HepG2 (cell line): ENCODE measurements at regions not wholly inside any gene's neighbourhood (a gene's known extent, or its start where the extent isn't known, plus 50 kb on each side); places are given as distances from the start of the nearest gene placed in this dataset.

Source experiments
- ATAC-seq: fragments of 200-7000 bp; cut with Tn5 transposase; 3 replicates; pipeline ENCODE4 v1.9.1; 2020; ENCODE audit warnings: mild to moderate bottlenecking, moderate library complexity
- BruUV-seq: library from RNA; stranded (reverse); fragments of 400-500 nt; replicated peaks from 2 replicates; lab custom pipeline; 2021; lab: Mats Ljungman, UMichigan
- CTCF ChIA-PET: fragments of 300-600 bp; formaldehyde crosslinking; extraction: SDS; loops from one replicate; lab custom pipeline; 2021; ENCODE audit warnings: low total read pairs, inconsistent platforms, low intra/inter-chr PET ratio; lab: Yijun Ruan, JAX
- POLR2A ChIA-PET: fragments of 350-600 bp; sonication (Branson Sonifier 250); formaldehyde crosslinking; loops from one replicate; lab custom pipeline; 2020; ENCODE audit warnings: antibody characterized with exemption, inconsistent platforms; lab: Yijun Ruan, JAX
- DNase-seq: peaks from one replicate; pipeline ENCODE4 v3.0.0-alpha.2; 2015; ENCODE audit warnings: low spot score
- FAIRE-seq: peaks from 3 replicates; lab custom pipeline; 2011; peaks lifted over from hg19 to GRCh38; lab: Jason Lieb, UNC
- H2AFZ ChIP-seq: one replicate; pipeline ENCODE4 v1.6.1; 2011; ENCODE audit warnings: low read length, inconsistent platforms
- H3K27ac ChIP-seq: fragments of 300-600 bp; 3 replicates; pipeline ENCODE4 v1.8.0; 2011; ENCODE audit warnings: mixed run types, mild to moderate bottlenecking, mixed read lengths, low read length, inconsistent platforms; ENCODE audit not compliant: insufficient read depth; ENCODE audit errors: extremely low read length
- H3K27me3 ChIP-seq, 2 experiments: fragments of 200-600 bp in 1 of 2; 2 replicates in 1 of 2; 3 replicates in 1 of 2; pipeline versions ENCODE4 v1.6.0 to v1.8.0; 2011; ENCODE audit warnings: low read length in 2 of 2, mild to moderate bottlenecking in 2 of 2, moderate library complexity in 2 of 2, inconsistent platforms in 1 of 2; ENCODE audit not compliant: insufficient read depth in 2 of 2, control insufficient read depth in 1 of 2
- H3K36me3 ChIP-seq, 2 experiments: fragments of 200-600 bp in 1 of 2; replicated peaks in 1 of 2; 2 replicates in 1 of 2; 3 replicates in 1 of 2; pipeline versions ENCODE4 v1.5.1 to v1.8.0; 2011; ENCODE audit warnings: low read length in 2 of 2, inconsistent platforms in 1 of 2; ENCODE audit not compliant: insufficient read depth in 2 of 2, control insufficient read depth in 1 of 2
- H3K4me1 ChIP-seq: 2 replicates; pipeline ENCODE4 v1.5.1; 2012; ENCODE audit warnings: low read length, inconsistent platforms; ENCODE audit not compliant: insufficient read depth
- H3K4me2 ChIP-seq: 2 replicates; pipeline ENCODE4 v1.6.0; 2011; ENCODE audit warnings: low read depth, low read length, inconsistent platforms
- H3K4me3 ChIP-seq, 3 experiments: fragments of 200-600 bp in 1 of 3; sonication (generic), shearing (Covaris generic) in 1 of 3; replicated peaks in 1 of 3; 2 replicates each; pipeline ENCODE4 v1.5.1; 2011 to 2016; ENCODE audit warnings: low read length in 3 of 3, inconsistent platforms in 2 of 3, low read depth in 2 of 3, mild to moderate bottlenecking in 2 of 3, control low read depth in 1 of 3, mixed read lengths in 1 of 3; ENCODE audit not compliant: insufficient read depth in 1 of 3
- H3K79me2 ChIP-seq: one replicate; pipeline ENCODE4 v1.6.1; 2011; ENCODE audit warnings: low read length, inconsistent platforms; ENCODE audit not compliant: insufficient read depth
- H3K9ac ChIP-seq: 2 replicates; pipeline ENCODE4 v1.6.0; 2011; ENCODE audit warnings: mild to moderate bottlenecking, low read depth, low read length, inconsistent platforms; ENCODE audit not compliant: insufficient read depth
- H3K9me3 ChIP-seq: 2 replicates; pipeline ENCODE4 v1.5.1; 2012; ENCODE audit warnings: mild to moderate bottlenecking, low read length
- H4K20me1 ChIP-seq: 2 replicates; pipeline ENCODE4 v1.6.0; 2011; ENCODE audit warnings: inconsistent platforms, mild to moderate bottlenecking, low read length, moderate library complexity; ENCODE audit not compliant: insufficient read depth
- DMAP1 ChIP-seq: IDR thresholded peaks from 2 replicates; pipeline ENCODE4 v1.6.1; 2016
- ESRRA ChIP-seq: sonication (generic); formaldehyde crosslinking; IDR thresholded peaks from 2 replicates; pipeline ENCODE4 v1.5.1; 2020; ENCODE audit warnings: mild to moderate bottlenecking, low read depth, missing genetic modification reagents
- EZH2 ChIP-seq: conservative IDR thresholded peaks from 2 replicates; pipeline ENCODE4 v1.6.1; 2012; ENCODE audit warnings: mild to moderate bottlenecking, low read depth, low read length, moderate library complexity
- FOXJ3 ChIP-seq: sonication (generic); formaldehyde crosslinking; IDR thresholded peaks from 2 replicates; pipeline ENCODE4 v1.4.0; 2020; ENCODE audit warnings: missing genetic modification reagents, mild to moderate bottlenecking, borderline replicate concordance
- MLLT10 ChIP-seq: sonication (generic); formaldehyde crosslinking; IDR thresholded peaks from 2 replicates; pipeline ENCODE4 v1.4.0; 2020; ENCODE audit warnings: missing genetic modification reagents
- MLX ChIP-seq: IDR thresholded peaks from 2 replicates; pipeline ENCODE4 v1.6.1; 2016
- NBN ChIP-seq: fragments of 450-650 bp; conservative IDR thresholded peaks from 2 replicates; pipeline ENCODE4 v1.6.1; 2017
- SPEN ChIP-seq: sonication (generic); formaldehyde crosslinking; IDR thresholded peaks from 2 replicates; pipeline ENCODE4 v1.5.1; 2020; ENCODE audit warnings: low read depth, mild to moderate bottlenecking, missing genetic modification reagents
- ZFP41 ChIP-seq: sonication (generic); formaldehyde crosslinking; IDR thresholded peaks from 2 replicates; pipeline ENCODE4 v1.4.0; 2020; ENCODE audit warnings: mild to moderate bottlenecking, missing genetic modification reagents, borderline replicate concordance
- ZNF513 ChIP-seq: sonication (generic); formaldehyde crosslinking; conservative IDR thresholded peaks from 2 replicates; pipeline ENCODE4 v1.5.0; 2020; ENCODE audit warnings: missing genetic modification reagents
- WGBS: methylation state at CpG from one replicate; pipeline ENCODE4 v1.1.6; 2017; ENCODE audit warnings: low lambda C conversion rate; 5-methylcytosine and 5-hydroxymethylcytosine counted together
- in situ Hi-C: cut with HindIII; loops from 2 replicates; pipeline ENCODE4 v1.10.0; 2017; ENCODE audit warnings: low pct_unique_long_range_greater_than_20kb; ENCODE audit not compliant: extremely low pct_ligation_motif_present
- intact Hi-C: fragments of 100-400 bp; cut with micrococcal nuclease; formaldehyde crosslinking; loops from one replicate; pipeline ENCODE4 v1.10.0; 2022; ENCODE audit not compliant: unreplicated experiment
- TF ChIP-seq, protein P1 (sequence below): sonication (generic); formaldehyde crosslinking; IDR thresholded peaks from 2 replicates; pipeline ENCODE4 v1.4.0; 2020; ENCODE audit warnings: mild to moderate bottlenecking, missing genetic modification reagents
- TF ChIP-seq, protein P2 (sequence below): sonication (generic); formaldehyde crosslinking; conservative IDR thresholded peaks from 2 replicates; pipeline ENCODE4 v1.4.0; 2020; ENCODE audit warnings: missing genetic modification reagents
- TF ChIP-seq, protein P3 (sequence below): sonication (generic); formaldehyde crosslinking; IDR thresholded peaks from 2 replicates; pipeline ENCODE4 v1.5.1; 2020; ENCODE audit warnings: missing genetic modification reagents, mild to moderate bottlenecking, borderline replicate concordance
- TF ChIP-seq, protein P4 (sequence below): sonication (generic); formaldehyde crosslinking; IDR thresholded peaks from 2 replicates; pipeline ENCODE4 v1.4.0; 2020; ENCODE audit warnings: low read depth, mild to moderate bottlenecking, missing genetic modification reagents

- no peak overlapping the region for H3K4me2 ChIP-seq
- H3K79me2 ChIP-seq, result no peaks in the 10 kb centered on the region
- in situ Hi-C loops (loop anchor here (25.0 kb wide), 1 partner anchor 146 kb away; no protein-coding TSS in a partner anchor), intact Hi-C loops (loop anchor here (10.0 kb wide), 1 partner anchor 459 kb away; the partner anchor contains the start of gene SIX4)
- ATAC-seq, result no peak
- H3K27ac ChIP-seq, result no peak overlapping the region
- no TSS peak for BruUV-seq
- H3K36me3 ChIP-seq, result no peaks in the 10 kb centered on the region
- H3K9ac ChIP-seq, result no peak overlapping the region
- H2AFZ ChIP-seq, result no peak overlapping the region
- 54% methylated on average over 6 of the region's 6 CpGs for WGBS
- no peaks in the 10 kb centered on the region for H3K9me3 ChIP-seq
- no peak for FAIRE-seq
- H3K27me3 ChIP-seq, result peaks cover 0 to 4% of the 10 kb centered on the region in 2 experiments; a peak in 1 of 5 replicates
- ChIA-PET CTCF (no interaction called here), POLR2A (no interaction called here)
- no peak overlapping the region for H3K4me3 ChIP-seq
- H3K4me1 ChIP-seq, result peaks cover 29% of the 10 kb centered on the region
- no peaks in the 10 kb centered on the region for H4K20me1 ChIP-seq
- DNase-seq, result no peak
- TF ChIP-seq ZFP41 (CRISPR knock-in tag), result no peak
- TF ChIP-seq ESRRA (CRISPR knock-in tag), result no peak
- no peak for TF ChIP-seq ZNF513 (CRISPR knock-in tag)
- no peak for TF ChIP-seq FOXJ3 (CRISPR knock-in tag)
- TF ChIP-seq, protein P1, sequence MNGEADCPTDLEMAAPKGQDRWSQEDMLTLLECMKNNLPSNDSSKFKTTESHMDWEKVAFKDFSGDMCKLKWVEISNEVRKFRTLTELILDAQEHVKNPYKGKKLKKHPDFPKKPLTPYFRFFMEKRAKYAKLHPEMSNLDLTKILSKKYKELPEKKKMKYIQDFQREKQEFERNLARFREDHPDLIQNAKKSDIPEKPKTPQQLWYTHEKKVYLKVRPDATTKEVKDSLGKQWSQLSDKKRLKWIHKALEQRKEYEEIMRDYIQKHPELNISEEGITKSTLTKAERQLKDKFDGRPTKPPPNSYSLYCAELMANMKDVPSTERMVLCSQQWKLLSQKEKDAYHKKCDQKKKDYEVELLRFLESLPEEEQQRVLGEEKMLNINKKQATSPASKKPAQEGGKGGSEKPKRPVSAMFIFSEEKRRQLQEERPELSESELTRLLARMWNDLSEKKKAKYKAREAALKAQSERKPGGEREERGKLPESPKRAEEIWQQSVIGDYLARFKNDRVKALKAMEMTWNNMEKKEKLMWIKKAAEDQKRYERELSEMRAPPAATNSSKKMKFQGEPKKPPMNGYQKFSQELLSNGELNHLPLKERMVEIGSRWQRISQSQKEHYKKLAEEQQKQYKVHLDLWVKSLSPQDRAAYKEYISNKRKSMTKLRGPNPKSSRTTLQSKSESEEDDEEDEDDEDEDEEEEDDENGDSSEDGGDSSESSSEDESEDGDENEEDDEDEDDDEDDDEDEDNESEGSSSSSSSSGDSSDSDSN (CRISPR knock-in tag), result no peak
- TF ChIP-seq MLX (CRISPR knock-in tag), result no peak
- TF ChIP-seq, protein P2, sequence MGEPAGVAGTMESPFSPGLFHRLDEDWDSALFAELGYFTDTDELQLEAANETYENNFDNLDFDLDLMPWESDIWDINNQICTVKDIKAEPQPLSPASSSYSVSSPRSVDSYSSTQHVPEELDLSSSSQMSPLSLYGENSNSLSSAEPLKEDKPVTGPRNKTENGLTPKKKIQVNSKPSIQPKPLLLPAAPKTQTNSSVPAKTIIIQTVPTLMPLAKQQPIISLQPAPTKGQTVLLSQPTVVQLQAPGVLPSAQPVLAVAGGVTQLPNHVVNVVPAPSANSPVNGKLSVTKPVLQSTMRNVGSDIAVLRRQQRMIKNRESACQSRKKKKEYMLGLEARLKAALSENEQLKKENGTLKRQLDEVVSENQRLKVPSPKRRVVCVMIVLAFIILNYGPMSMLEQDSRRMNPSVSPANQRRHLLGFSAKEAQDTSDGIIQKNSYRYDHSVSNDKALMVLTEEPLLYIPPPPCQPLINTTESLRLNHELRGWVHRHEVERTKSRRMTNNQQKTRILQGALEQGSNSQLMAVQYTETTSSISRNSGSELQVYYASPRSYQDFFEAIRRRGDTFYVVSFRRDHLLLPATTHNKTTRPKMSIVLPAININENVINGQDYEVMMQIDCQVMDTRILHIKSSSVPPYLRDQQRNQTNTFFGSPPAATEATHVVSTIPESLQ (CRISPR knock-in tag), result no peak
- no peak for TF ChIP-seq DMAP1 (CRISPR knock-in tag)
- TF ChIP-seq NBN, result no peak
- TF ChIP-seq, protein P3, sequence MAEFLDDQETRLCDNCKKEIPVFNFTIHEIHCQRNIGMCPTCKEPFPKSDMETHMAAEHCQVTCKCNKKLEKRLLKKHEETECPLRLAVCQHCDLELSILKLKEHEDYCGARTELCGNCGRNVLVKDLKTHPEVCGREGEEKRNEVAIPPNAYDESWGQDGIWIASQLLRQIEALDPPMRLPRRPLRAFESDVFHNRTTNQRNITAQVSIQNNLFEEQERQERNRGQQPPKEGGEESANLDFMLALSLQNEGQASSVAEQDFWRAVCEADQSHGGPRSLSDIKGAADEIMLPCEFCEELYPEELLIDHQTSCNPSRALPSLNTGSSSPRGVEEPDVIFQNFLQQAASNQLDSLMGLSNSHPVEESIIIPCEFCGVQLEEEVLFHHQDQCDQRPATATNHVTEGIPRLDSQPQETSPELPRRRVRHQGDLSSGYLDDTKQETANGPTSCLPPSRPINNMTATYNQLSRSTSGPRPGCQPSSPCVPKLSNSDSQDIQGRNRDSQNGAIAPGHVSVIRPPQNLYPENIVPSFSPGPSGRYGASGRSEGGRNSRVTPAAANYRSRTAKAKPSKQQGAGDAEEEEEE (CRISPR knock-in tag), result no peak
- no peak for TF ChIP-seq MLLT10 (CRISPR knock-in tag)
- no peak for TF ChIP-seq SPEN (CRISPR knock-in tag)
- no peak for TF ChIP-seq EZH2
- TF ChIP-seq, protein P4, sequence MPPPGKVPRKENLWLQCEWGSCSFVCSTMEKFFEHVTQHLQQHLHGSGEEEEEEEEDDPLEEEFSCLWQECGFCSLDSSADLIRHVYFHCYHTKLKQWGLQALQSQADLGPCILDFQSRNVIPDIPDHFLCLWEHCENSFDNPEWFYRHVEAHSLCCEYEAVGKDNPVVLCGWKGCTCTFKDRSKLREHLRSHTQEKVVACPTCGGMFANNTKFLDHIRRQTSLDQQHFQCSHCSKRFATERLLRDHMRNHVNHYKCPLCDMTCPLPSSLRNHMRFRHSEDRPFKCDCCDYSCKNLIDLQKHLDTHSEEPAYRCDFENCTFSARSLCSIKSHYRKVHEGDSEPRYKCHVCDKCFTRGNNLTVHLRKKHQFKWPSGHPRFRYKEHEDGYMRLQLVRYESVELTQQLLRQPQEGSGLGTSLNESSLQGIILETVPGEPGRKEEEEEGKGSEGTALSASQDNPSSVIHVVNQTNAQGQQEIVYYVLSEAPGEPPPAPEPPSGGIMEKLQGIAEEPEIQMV (CRISPR knock-in tag), result no peak
Observed at GRCh38 chr14:61183196-61183885, 97.8 kb downstream of the TMEM30B start.
